CD4-positive, alpha-beta T cell (primary cell): ENCODE measurements at regions not wholly inside any gene's neighbourhood (a gene's known extent, or its start where the extent isn't known, plus 50 kb on each side); places are given as distances from the start of the nearest gene placed in this dataset.

Experiments used
- ATAC-seq: fragments of 200-7000 bp; cut with Tn5 transposase; one replicate; pipeline ENCODE4 v1.10.0; 2022; ENCODE audit warnings: mild to moderate bottlenecking; ENCODE audit not compliant: poor library complexity
- CTCF ChIA-PET: fragments of 350-600 bp; sonication (Branson Sonifier 250); formaldehyde crosslinking; loops from one replicate; lab custom pipeline; 2021; ENCODE audit warnings: antibody characterized with exemption, inconsistent platforms; lab: Charles Lee
- POLR2A ChIA-PET: fragments of 350-600 bp; sonication (Branson Sonifier 250); formaldehyde crosslinking; loops from one replicate; lab custom pipeline; 2021; ENCODE audit warnings: antibody characterized with exemption, inconsistent platforms; lab: Charles Lee
- DNase-seq, 14 experiments: peaks; one replicate each; pipeline ENCODE4 v3.0.0-alpha.2; 2013 to 2020; ENCODE audit warnings: mixed read lengths in 2 of 14
- H3K27ac ChIP-seq, 2 donors: one replicate each; pipeline versions ENCODE4 v1.5.1 to v1.7.0; 2013; ENCODE audit warnings: low read length in 2 of 2, low read depth in 1 of 2, mild to moderate bottlenecking in 1 of 2
- H3K27me3 ChIP-seq, 2 experiments: 1 replicate in 1 of 2; 2 replicates in 1 of 2; pipeline versions ENCODE4 v1.6.1 to v1.7.0; 2013; ENCODE audit warnings: low read length in 2 of 2, control low read depth in 1 of 2, mild to moderate bottlenecking in 1 of 2, moderate library complexity in 1 of 2; ENCODE audit not compliant: insufficient read depth in 2 of 2, control insufficient read depth in 1 of 2
- H3K36me3 ChIP-seq: one replicate; pipeline ENCODE4 v1.6.1; 2013; ENCODE audit warnings: low read length, control low read depth; ENCODE audit not compliant: insufficient read depth
- H3K4me1 ChIP-seq: one replicate; pipeline ENCODE4 v1.6.1; 2013; ENCODE audit warnings: low read length, control low read depth; ENCODE audit not compliant: insufficient read depth
- H3K4me3 ChIP-seq: one replicate; pipeline ENCODE4 v1.5.1; 2013; ENCODE audit warnings: mild to moderate bottlenecking, low read length, moderate library complexity
- H3K9me3 ChIP-seq, 2 experiments: 1 replicate in 1 of 2; 2 replicates in 1 of 2; pipeline versions ENCODE4 v1.6.1 to v1.7.0; 2013; ENCODE audit warnings: low read length in 2 of 2, mild to moderate bottlenecking in 2 of 2, control low read depth in 1 of 2, moderate library complexity in 1 of 2; ENCODE audit not compliant: control insufficient read depth in 1 of 2, insufficient read depth in 1 of 2
- H3K27ac Mint-ChIP-seq: one replicate; pipeline ENCODE4 v1.8.0; 2020; ENCODE audit warnings: mixed read lengths
- H3K27me3 Mint-ChIP-seq: one replicate; pipeline ENCODE4 v1.8.0; 2021; ENCODE audit warnings: mixed read lengths
- H3K36me3 Mint-ChIP-seq: one replicate; pipeline ENCODE4 v1.8.0; 2021; ENCODE audit warnings: low read depth, mixed read lengths
- H3K4me1 Mint-ChIP-seq: one replicate; pipeline ENCODE4 v1.8.0; 2021; ENCODE audit warnings: low read depth, mixed read lengths
- H3K4me3 Mint-ChIP-seq: one replicate; pipeline ENCODE4 v1.8.0; 2020; ENCODE audit warnings: mild to moderate bottlenecking, mixed read lengths
- H3K9me3 Mint-ChIP-seq: one replicate; pipeline ENCODE4 v1.8.0; 2020; ENCODE audit warnings: mixed read lengths
- intact Hi-C, 2 experiments: fragments of 100-400 bp; cut with DNase I in 1 of 2; cut with micrococcal nuclease in 1 of 2; formaldehyde crosslinking; loops; one replicate each; pipeline versions ENCODE4 v1.15.1 to v1.9.0; 2023 to 2025; cut with DNase I, micrococcal nuclease
- TF ChIP-seq, protein P1 (sequence below): fragments of 200-600 bp; IDR thresholded peaks from one replicate; pipeline ENCODE4 v1.8.0; 2022; ENCODE audit warnings: antibody characterized with exemption, mild to moderate bottlenecking

DNA sequence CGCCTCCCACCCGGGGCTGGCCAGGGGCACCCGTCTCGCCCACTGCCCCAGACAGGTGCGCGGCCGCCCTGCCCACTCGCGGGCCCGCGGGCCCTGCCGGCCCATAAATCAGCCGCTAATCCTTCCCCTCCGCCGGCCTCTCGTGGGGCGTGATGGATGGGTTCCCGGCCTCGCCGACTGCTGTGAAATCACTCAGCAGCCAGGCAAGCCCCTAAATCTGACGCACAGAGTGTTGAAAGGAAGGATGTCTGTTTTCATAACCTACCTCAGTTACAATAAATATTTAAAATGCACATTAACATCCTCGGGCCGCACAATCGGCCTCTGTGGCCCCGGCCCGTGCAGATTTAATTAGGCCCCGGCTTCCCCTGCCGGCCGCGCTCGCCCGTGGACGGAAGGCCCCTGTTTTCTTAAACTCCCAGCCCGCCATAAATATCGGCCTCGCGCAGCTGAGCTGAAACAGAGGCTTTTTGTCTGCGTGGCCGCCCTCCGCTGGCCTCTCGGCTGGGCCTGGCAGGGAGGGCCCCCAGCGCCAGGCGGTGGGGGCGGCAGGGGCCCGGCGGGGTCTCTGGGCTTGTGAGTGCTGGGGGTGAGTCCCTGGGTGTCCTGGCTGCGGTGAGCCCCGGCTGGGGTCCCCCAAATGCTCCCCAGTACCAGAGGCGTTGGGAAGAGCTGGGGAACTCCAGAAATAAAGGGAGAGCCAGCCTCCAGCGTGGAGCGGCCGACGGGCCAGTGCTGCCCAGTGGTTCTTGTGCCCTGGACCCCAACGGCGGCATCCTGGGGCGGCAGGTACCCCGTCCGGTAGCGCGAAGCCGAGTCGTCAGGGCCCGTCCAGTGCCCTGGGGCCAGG is 90.7 kb downstream of the UNCX start:
- Mint-ChIP-seq H3K27ac (no peak overlapping the region), H3K36me3 (no peaks in the 10 kb centered on the region), H3K9me3 (no peaks in the 10 kb centered on the region), H3K27me3 (peaks cover 10% of the 10 kb centered on the region), H3K4me1 (no peaks in the 10 kb centered on the region), H3K4me3 (no peak overlapping the region)
- DNase-seq (no peak), ATAC-seq (no peak)
- H3K4me1 ChIP-seq, result no peaks in the 10 kb centered on the region
- H3K4me3 ChIP-seq, result no peak overlapping the region
- ChIA-PET POLR2A (no interaction called here), CTCF (no interaction called here)
- intact Hi-C loops, result no loop called here
- H3K27ac ChIP-seq, result no peak overlapping the region
- TF ChIP-seq, protein P1, sequence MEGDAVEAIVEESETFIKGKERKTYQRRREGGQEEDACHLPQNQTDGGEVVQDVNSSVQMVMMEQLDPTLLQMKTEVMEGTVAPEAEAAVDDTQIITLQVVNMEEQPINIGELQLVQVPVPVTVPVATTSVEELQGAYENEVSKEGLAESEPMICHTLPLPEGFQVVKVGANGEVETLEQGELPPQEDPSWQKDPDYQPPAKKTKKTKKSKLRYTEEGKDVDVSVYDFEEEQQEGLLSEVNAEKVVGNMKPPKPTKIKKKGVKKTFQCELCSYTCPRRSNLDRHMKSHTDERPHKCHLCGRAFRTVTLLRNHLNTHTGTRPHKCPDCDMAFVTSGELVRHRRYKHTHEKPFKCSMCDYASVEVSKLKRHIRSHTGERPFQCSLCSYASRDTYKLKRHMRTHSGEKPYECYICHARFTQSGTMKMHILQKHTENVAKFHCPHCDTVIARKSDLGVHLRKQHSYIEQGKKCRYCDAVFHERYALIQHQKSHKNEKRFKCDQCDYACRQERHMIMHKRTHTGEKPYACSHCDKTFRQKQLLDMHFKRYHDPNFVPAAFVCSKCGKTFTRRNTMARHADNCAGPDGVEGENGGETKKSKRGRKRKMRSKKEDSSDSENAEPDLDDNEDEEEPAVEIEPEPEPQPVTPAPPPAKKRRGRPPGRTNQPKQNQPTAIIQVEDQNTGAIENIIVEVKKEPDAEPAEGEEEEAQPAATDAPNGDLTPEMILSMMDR, result no peak
- H3K9me3 ChIP-seq, result peaks cover 0 to 30% of the 10 kb centered on the region in 2 experiments
- H3K36me3 ChIP-seq, result no peaks in the 10 kb centered on the region
- H3K27me3 ChIP-seq, result peaks cover 3 to 22% of the 10 kb centered on the region in 2 experiments

DNA sequence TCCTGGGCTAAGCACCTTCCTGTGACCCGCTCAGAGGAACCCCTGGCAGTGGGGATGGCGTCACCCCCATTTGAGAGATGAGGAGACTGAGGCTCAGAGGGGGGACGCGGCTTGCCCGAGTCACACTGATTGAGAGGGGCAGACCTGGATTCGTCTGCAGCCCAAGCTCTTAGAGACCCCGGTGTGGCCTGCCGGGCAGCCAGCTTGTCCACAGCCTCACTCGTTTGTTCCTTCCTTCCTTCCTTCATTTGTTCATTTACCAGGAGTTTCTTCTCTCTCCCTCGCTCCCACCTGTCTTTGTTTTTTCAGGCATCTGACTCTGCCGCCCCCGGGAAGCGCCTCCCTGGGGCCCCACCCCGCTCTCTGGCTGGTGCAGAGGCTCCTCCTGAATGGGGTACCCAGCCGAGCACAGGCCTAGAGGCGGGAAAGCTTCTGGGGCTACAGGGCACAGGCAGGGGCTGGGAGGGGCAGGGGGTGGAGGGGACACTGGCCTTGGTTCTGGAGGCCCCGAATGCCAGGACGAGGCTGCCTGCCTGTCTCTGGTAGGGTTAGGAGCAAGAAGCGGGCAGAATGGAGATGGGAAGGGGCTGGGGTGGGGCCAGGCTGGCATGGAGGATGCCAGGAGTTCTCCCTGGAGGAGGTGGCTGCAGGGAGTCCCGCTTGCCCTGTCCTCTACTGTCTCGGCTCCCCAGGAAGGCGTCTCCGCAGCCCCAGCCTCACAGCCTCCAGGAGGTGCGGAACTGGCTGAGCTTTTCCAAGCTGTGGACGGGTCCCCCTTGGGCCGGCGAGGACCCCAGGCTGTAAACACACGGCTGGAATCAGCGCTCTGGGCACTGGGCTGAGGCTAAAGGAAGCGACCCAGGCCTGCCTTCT is 91.6 kb downstream of the UNCX start:
- POLR2A ChIA-PET, result no interaction called here
- ATAC-seq (no peak), DNase-seq (no peak)
- no peaks in the 10 kb centered on the region for H3K4me1 Mint-ChIP-seq
- Histone ChIP-seq H3K27ac (no peak overlapping the region), H3K4me3 (no peak overlapping the region), H3K4me1 (no peaks in the 10 kb centered on the region), H3K36me3 (no peaks in the 10 kb centered on the region), H3K9me3 (peaks cover 0 to 30% of the 10 kb centered on the region in 2 experiments), H3K27me3 (peaks cover 3 to 22% of the 10 kb centered on the region in 2 experiments)
- no peaks in the 10 kb centered on the region for H3K9me3 Mint-ChIP-seq
- H3K4me3 Mint-ChIP-seq, result no peak overlapping the region
- TF ChIP-seq, protein P1, result no peak
- CTCF ChIA-PET, result no interaction called here
- intact Hi-C loops, result no loop called here
- H3K27me3 Mint-ChIP-seq, result peaks cover 10% of the 10 kb centered on the region
- no peaks in the 10 kb centered on the region for H3K36me3 Mint-ChIP-seq
- no peak overlapping the region for H3K27ac Mint-ChIP-seq

DNA sequence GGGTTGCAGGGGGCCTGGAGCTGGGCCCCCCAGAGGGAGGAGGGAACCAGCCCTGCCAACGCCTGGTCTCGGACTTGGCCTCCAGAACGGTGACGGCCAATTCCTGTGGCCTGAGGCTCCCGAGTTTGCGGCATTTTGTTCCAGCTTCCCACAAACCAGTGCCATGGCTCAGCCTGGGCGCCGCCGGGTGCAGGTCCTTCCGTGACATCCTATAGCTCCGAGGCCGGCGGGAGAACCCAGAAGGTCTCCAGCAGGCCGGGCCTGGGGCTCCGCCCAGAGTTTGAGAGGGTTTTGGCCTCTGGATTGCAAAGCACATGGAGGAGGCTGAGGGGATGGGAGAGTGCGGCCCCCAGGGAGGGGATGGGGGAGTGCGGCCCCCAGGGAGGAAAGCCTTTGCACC is 92.6 kb downstream of the UNCX start:
- TF ChIP-seq, protein P1, result no peak
- Histone ChIP-seq H3K27ac (no peak overlapping the region), H3K27me3 (peaks cover 3 to 22% of the 10 kb centered on the region in 2 experiments), H3K9me3 (peaks cover 0 to 32% of the 10 kb centered on the region in 2 experiments), H3K4me1 (no peaks in the 10 kb centered on the region), H3K36me3 (no peaks in the 10 kb centered on the region), H3K4me3 (no peak overlapping the region)
- H3K4me3 Mint-ChIP-seq, result no peak overlapping the region
- no peaks in the 10 kb centered on the region for H3K4me1 Mint-ChIP-seq
- no peak overlapping the region for H3K27ac Mint-ChIP-seq
- intact Hi-C loops, result no loop called here
- no peak for ATAC-seq
- POLR2A ChIA-PET, result no interaction called here
- H3K36me3 Mint-ChIP-seq, result no peaks in the 10 kb centered on the region
- no peaks in the 10 kb centered on the region for H3K9me3 Mint-ChIP-seq
- CTCF ChIA-PET, result no interaction called here
- no peak for DNase-seq
- peaks cover 10% of the 10 kb centered on the region for H3K27me3 Mint-ChIP-seq
